H1 (cell line): ENCODE measurements at regions not wholly inside any gene's neighbourhood (a gene's known extent, or its start where the extent isn't known, plus 50 kb on each side); places are given as distances from the start of the nearest gene placed in this dataset.

ENCODE experiments used
- CTCF ChIA-PET: fragments of 300-600 bp; sonication (Branson Sonifier 250); formaldehyde crosslinking; loops from one replicate; lab custom pipeline; 2021; ENCODE audit not compliant: partially characterized antibody; lab: Charles Lee
- POLR2A ChIA-PET: fragments of 300-600 bp; sonication (Branson Sonifier 250); formaldehyde crosslinking; loops from one replicate; lab custom pipeline; 2021; ENCODE audit warnings: inconsistent platforms; ENCODE audit not compliant: partially characterized antibody; lab: Charles Lee
- DNase-seq, 2 experiments: peaks; one replicate each; pipeline versions ENCODE4 v3.0.0 to v3.0.0-alpha.2; 2010 to 2022; ENCODE audit warnings: low spot score in 2 of 2, low read depth in 1 of 2, mixed read lengths in 1 of 2
- FAIRE-seq: peaks from 2 replicates; lab custom pipeline; 2011; peaks lifted over from hg19 to GRCh38; lab: Jason Lieb, UNC
- H2AFZ ChIP-seq: 2 replicates; pipeline ENCODE4 v1.8.1; 2012; ENCODE audit warnings: low read length, inconsistent platforms
- H2AK5ac ChIP-seq: 2 replicates; pipeline ENCODE4 v1.6.1; 2013; ENCODE audit warnings: low read depth, low read length
- H2BK120ac ChIP-seq: replicated peaks from 2 replicates; pipeline ENCODE3; 2013; ENCODE audit warnings: low read depth, low read length, inconsistent platforms
- H2BK12ac ChIP-seq: 2 replicates; pipeline ENCODE4 v1.6.1; 2013; ENCODE audit warnings: low read depth, low read length
- H2BK15ac ChIP-seq: 2 replicates; pipeline ENCODE4 v1.6.1; 2013; ENCODE audit warnings: low read length
- H2BK20ac ChIP-seq: 2 replicates; pipeline ENCODE4 v1.6.1; 2013; ENCODE audit warnings: low read length
- H2BK5ac ChIP-seq: 2 replicates; pipeline ENCODE4 v1.6.1; 2013; ENCODE audit warnings: low read depth, low read length
- H3K14ac ChIP-seq: 2 replicates; pipeline ENCODE4 v1.6.1; 2013; ENCODE audit warnings: inconsistent platforms; ENCODE audit not compliant: insufficient read length
- H3K18ac ChIP-seq: 2 replicates; pipeline ENCODE4 v1.6.1; 2013; ENCODE audit warnings: low read length; ENCODE audit errors: extremely low read depth
- H3K23ac ChIP-seq: 2 replicates; pipeline ENCODE4 v1.6.1; 2013; ENCODE audit warnings: inconsistent platforms; ENCODE audit not compliant: insufficient read length
- H3K23me2 ChIP-seq: 2 replicates; pipeline ENCODE4 v1.6.1; 2013; ENCODE audit warnings: low read depth, low read length
- H3K27ac ChIP-seq: 2 replicates; pipeline ENCODE4 v1.6.1; 2011; ENCODE audit warnings: low read depth, low read length, inconsistent platforms
- H3K27me3 ChIP-seq, 4 experiments: replicated peaks in 1 of 4; 1 replicate in 1 of 4; 2 replicates in 3 of 4; pipeline versions ENCODE4 v1.6.1 to v1.8.1; 2011 to 2013; ENCODE audit warnings: low read length in 3 of 4, mild to moderate bottlenecking in 3 of 4, inconsistent platforms in 2 of 4, mixed read lengths in 2 of 4, moderate library complexity in 1 of 4; ENCODE audit not compliant: control insufficient read depth in 3 of 4, insufficient read depth in 3 of 4; ENCODE audit errors: extremely low read depth in 1 of 4
- H3K36me3 ChIP-seq, 4 experiments: 2 replicates each; pipeline versions ENCODE4 v1.6.1 to v1.8.1; 2011 to 2013; ENCODE audit warnings: mild to moderate bottlenecking in 4 of 4, low read length in 3 of 4, moderate library complexity in 2 of 4, control low read depth in 1 of 4, inconsistent platforms in 1 of 4; ENCODE audit not compliant: insufficient read depth in 4 of 4, control insufficient read depth in 2 of 4
- H3K4ac ChIP-seq: replicated peaks from 2 replicates; pipeline ENCODE3; 2013; ENCODE audit warnings: low read length, low read depth, mixed read lengths, inconsistent platforms; ENCODE audit not compliant: insufficient read length
- H3K4me1 ChIP-seq, 4 experiments: replicated peaks in 1 of 4; 1 replicate in 1 of 4; 2 replicates in 3 of 4; pipeline versions ENCODE4 v1.6.1 to v1.8.1; 2011 to 2013; ENCODE audit warnings: low read length in 3 of 4, inconsistent platforms in 2 of 4, mixed read lengths in 1 of 4; ENCODE audit not compliant: insufficient read depth in 4 of 4, control insufficient read depth in 3 of 4
- H3K4me2 ChIP-seq, 2 experiments: 2 replicates each; pipeline versions ENCODE4 v1.6.1 to v1.8.1; 2011 to 2013; ENCODE audit warnings: low read depth in 2 of 2, low read length in 2 of 2, control low read depth in 1 of 2, inconsistent platforms in 1 of 2, mild to moderate bottlenecking in 1 of 2; ENCODE audit not compliant: insufficient read depth in 1 of 2
- H3K4me3 ChIP-seq, 4 experiments: fragments of 200-600, 300-600 bp in 1 of 4; sonication (generic), shearing (Covaris generic), sonication (Bioruptor Twin) in 1 of 4; 2 replicates each; pipeline versions ENCODE4 v1.5.1 to v1.8.1; 2011 to 2016; ENCODE audit warnings: low read length in 4 of 4, low read depth in 3 of 4, control low read depth in 2 of 4, inconsistent platforms in 2 of 4, mild to moderate bottlenecking in 2 of 4, mixed read lengths in 1 of 4, moderate library complexity in 1 of 4; ENCODE audit not compliant: insufficient read depth in 2 of 4; ENCODE audit errors: extremely low read depth in 1 of 4
- H3K56ac ChIP-seq: replicated peaks from 2 replicates; pipeline ENCODE3; 2013; ENCODE audit warnings: low read depth, mild to moderate bottlenecking, mixed read lengths, low read length, inconsistent platforms; ENCODE audit not compliant: insufficient read length
- H3K79me1 ChIP-seq: 2 replicates; pipeline ENCODE4 v1.6.1; 2013; ENCODE audit warnings: low read depth, low read length, control low read depth
- H3K79me2 ChIP-seq, 2 experiments: 2 replicates each; pipeline versions ENCODE4 v1.6.1 to v1.8.1; 2012 to 2013; ENCODE audit warnings: low read length in 2 of 2, mild to moderate bottlenecking in 2 of 2, inconsistent platforms in 1 of 2; ENCODE audit not compliant: insufficient read depth in 2 of 2, control insufficient read depth in 1 of 2
- H3K9ac ChIP-seq, 4 experiments: replicated peaks in 1 of 4; 1 replicate in 1 of 4; 2 replicates in 3 of 4; pipeline versions ENCODE4 v1.6.1 to v1.8.1; 2011 to 2013; ENCODE audit warnings: low read depth in 3 of 4, low read length in 3 of 4, control low read depth in 2 of 4, mild to moderate bottlenecking in 2 of 4, moderate library complexity in 2 of 4, inconsistent platforms in 1 of 4; ENCODE audit errors: extremely low read depth in 1 of 4
- H3K9me3 ChIP-seq, 2 experiments: 2 replicates each; pipeline versions ENCODE4 v1.6.1 to v1.8.1; 2012 to 2013; ENCODE audit warnings: mild to moderate bottlenecking in 2 of 2, moderate library complexity in 2 of 2, control low read depth in 1 of 2, inconsistent platforms in 1 of 2, low read depth in 1 of 2, low read length in 1 of 2, mixed read lengths in 1 of 2; ENCODE audit not compliant: insufficient read depth in 2 of 2
- H4K20me1 ChIP-seq, 2 experiments: replicated peaks in 1 of 2; 2 replicates each; pipeline versions ENCODE3 to v1.8.1; 2011 to 2013; ENCODE audit warnings: inconsistent platforms in 2 of 2, low read length in 2 of 2, mild to moderate bottlenecking in 1 of 2; ENCODE audit not compliant: insufficient read depth in 2 of 2, control insufficient read depth in 1 of 2
- H4K5ac ChIP-seq: 2 replicates; pipeline ENCODE4 v1.6.1; 2013; ENCODE audit warnings: low read length, low read depth, mixed read lengths, inconsistent platforms; ENCODE audit not compliant: insufficient read length
- H4K8ac ChIP-seq: 2 replicates; pipeline ENCODE4 v1.8.0; 2013; ENCODE audit warnings: mild to moderate bottlenecking, moderate library complexity, low read length, inconsistent platforms; ENCODE audit not compliant: insufficient read depth; ENCODE audit errors: extremely low read depth
- H4K91ac ChIP-seq: replicated peaks from 2 replicates; pipeline ENCODE3; 2013; ENCODE audit warnings: low read length, mixed read lengths, inconsistent platforms; ENCODE audit not compliant: insufficient read length
- CEBPB ChIP-seq: IDR thresholded peaks from 2 replicates; pipeline ENCODE4 v1.6.1; 2012; ENCODE audit warnings: low read depth, low read length
- CHD2 ChIP-seq: IDR thresholded peaks from 2 replicates; pipeline ENCODE4 v1.6.1; 2012; ENCODE audit warnings: low read length, improper control_type of control experiment
- HDAC2 ChIP-seq, 2 experiments: fragments of 300-600 bp in 1 of 2; sonication (generic) in 1 of 2; IDR thresholded peaks; 2 replicates each; pipeline ENCODE4 v1.6.1; 2011 to 2012; ENCODE audit warnings: low read depth in 2 of 2, low read length in 2 of 2, mild to moderate bottlenecking in 2 of 2, moderate library complexity in 2 of 2, borderline replicate concordance in 1 of 2, inconsistent platforms in 1 of 2
- RAD21 ChIP-seq, 2 experiments: IDR thresholded peaks in 1 of 2; conservative IDR thresholded peaks in 1 of 2; 2 replicates each; pipeline ENCODE4 v1.6.1; 2011; ENCODE audit warnings: low read depth in 2 of 2, low read length in 2 of 2, improper control_type of control experiment in 1 of 2, inconsistent platforms in 1 of 2, mild to moderate bottlenecking in 1 of 2, moderate library complexity in 1 of 2
- RBBP5 ChIP-seq: IDR thresholded peaks from 2 replicates; pipeline ENCODE4 v1.7.1; 2012; ENCODE audit warnings: low read depth, mild to moderate bottlenecking, inconsistent platforms, low read length, moderate library complexity, borderline replicate concordance
- SP2 ChIP-seq: IDR thresholded peaks from 2 replicates; pipeline ENCODE4 v1.6.1; 2012; ENCODE audit warnings: mild to moderate bottlenecking, low read length, inconsistent platforms
- SP4 ChIP-seq: IDR thresholded peaks from 2 replicates; pipeline ENCODE4 v1.6.1; 2012; ENCODE audit warnings: low read length, inconsistent platforms
- SRF ChIP-seq: IDR thresholded peaks from 2 replicates; pipeline ENCODE4 v1.6.1; 2011; ENCODE audit warnings: mild to moderate bottlenecking, low read depth, low read length, moderate library complexity
- TCF12 ChIP-seq: IDR thresholded peaks from 2 replicates; pipeline ENCODE4 v1.6.1; 2011; ENCODE audit warnings: low read depth, mild to moderate bottlenecking, low read length
- WGBS, 2 experiments: shearing (Covaris generic) in 1 of 2; methylation state at CpG; one replicate each; pipeline versions ENCODE4 v1.1.6 to v1.1.7; 2013 to 2015; ENCODE audit warnings: low lambda C conversion rate in 2 of 2, mixed read lengths in 2 of 2, inconsistent platforms in 1 of 2, low coverage in 1 of 2, missing lambda C conversion rate in 1 of 2; ENCODE audit not compliant: insufficient replicate concordance in 2 of 2, insufficient coverage in 1 of 2, insufficient read length in 1 of 2; ENCODE audit errors: extremely low coverage in 1 of 2, missing lambda C conversion rate in 1 of 2; 5-methylcytosine and 5-hydroxymethylcytosine counted together
- TF ChIP-seq, protein P1 (sequence below): IDR thresholded peaks from 2 replicates; pipeline ENCODE4 v1.6.1; 2011; ENCODE audit warnings: low read length, improper control_type of control experiment

DNA sequence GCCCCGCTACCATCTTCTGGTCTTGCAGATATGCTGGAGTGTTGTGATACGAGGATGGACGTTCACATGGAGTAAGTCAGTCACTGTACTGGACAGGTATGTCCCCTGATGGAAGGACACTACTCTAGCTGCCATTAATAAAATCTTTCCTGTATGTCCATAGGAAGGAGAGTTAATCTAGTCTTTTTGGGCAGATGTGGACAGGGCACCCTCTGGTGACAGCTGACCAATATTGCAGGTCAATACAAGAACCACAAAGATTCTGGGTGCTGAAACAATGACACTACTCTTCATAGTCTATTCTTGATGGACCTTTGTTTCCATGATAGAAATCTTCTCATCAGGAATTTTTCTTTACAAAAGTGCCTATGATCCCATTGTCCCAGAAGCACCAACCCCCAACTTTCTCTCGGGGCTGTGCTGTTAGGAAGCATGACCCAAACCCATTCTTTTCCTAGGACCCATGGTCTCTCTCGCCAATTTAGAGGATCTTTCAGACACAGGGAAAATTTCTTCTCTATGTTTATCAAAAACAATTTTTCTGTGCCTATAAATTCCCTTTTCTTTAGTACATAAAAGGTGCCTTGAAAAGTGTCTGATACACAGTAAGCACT is 376.9 kb downstream of the DTWD2 start:
- H3K4me3 ChIP-seq: no peak overlapping the region
- no peak overlapping the region for H4K5ac ChIP-seq
- H3K56ac ChIP-seq: no peak overlapping the region
- H4K91ac ChIP-seq: no peak overlapping the region
- H2AK5ac ChIP-seq: no peak overlapping the region
- no peak overlapping the region for H2BK15ac ChIP-seq
- no peak overlapping the region for H3K4me2 ChIP-seq
- ChIA-PET POLR2A (no interaction called here), CTCF (interaction anchor here (0.6 to 2.2 kb wide), 24 partner anchors 8 to 1156 kb away, joined by 3 to 12 read pairs (median 3); no protein-coding TSS in a partner anchor)
- H4K8ac ChIP-seq: no peak overlapping the region
- no peak overlapping the region for H2BK5ac ChIP-seq
- H2AFZ ChIP-seq: no peak overlapping the region
- H3K27ac ChIP-seq: no peak overlapping the region
- H3K23me2 ChIP-seq: no peaks in the 10 kb centered on the region
- no peaks in the 10 kb centered on the region for H3K79me1 ChIP-seq
- no peaks in the 10 kb centered on the region for H3K79me2 ChIP-seq
- no peaks in the 10 kb centered on the region for H3K36me3 ChIP-seq
- no peak overlapping the region for H2BK120ac ChIP-seq
- FAIRE-seq (peak; percentile 69), DNase-seq (peak in 1 of 2 experiments; percentile 63)
- no peak overlapping the region for H3K23ac ChIP-seq
- no peak overlapping the region for H2BK20ac ChIP-seq
- no peak overlapping the region for H3K9ac ChIP-seq
- H3K14ac ChIP-seq: no peak overlapping the region
- 0 out of 7 replicates have a peak, but pooled peaks cover 0 to 2% (median 0%) of the 10 kb centered on the region in 4 experiments for H3K4me1 ChIP-seq
- no peaks in the 10 kb centered on the region for H4K20me1 ChIP-seq
- 87% methylated on average over 5 of the region's 5 CpGs; no CpG with 5 or more reads in 1 of the 2 experiments for WGBS, 2 experiments
- H3K27me3 ChIP-seq: no peaks in the 10 kb centered on the region
- no peak overlapping the region for H3K18ac ChIP-seq
- H3K4ac ChIP-seq: no peak overlapping the region
- H2BK12ac ChIP-seq: no peak overlapping the region
- no peaks in the 10 kb centered on the region for H3K9me3 ChIP-seq
- no peak for TF ChIP-seq SP2
- no peak for TF ChIP-seq SP4
- no peak for TF ChIP-seq SRF
- TF ChIP-seq RAD21 (IDR thresholded peaks at IDR 0.05 in 1 of 2, conservative IDR thresholded peaks at IDR 0.05 in 1 of 2; ENCODE audit: low read depth in 2 of 2, low read length in 2 of 2): peak; percentile 94 to 98
- TF ChIP-seq, protein P1, sequence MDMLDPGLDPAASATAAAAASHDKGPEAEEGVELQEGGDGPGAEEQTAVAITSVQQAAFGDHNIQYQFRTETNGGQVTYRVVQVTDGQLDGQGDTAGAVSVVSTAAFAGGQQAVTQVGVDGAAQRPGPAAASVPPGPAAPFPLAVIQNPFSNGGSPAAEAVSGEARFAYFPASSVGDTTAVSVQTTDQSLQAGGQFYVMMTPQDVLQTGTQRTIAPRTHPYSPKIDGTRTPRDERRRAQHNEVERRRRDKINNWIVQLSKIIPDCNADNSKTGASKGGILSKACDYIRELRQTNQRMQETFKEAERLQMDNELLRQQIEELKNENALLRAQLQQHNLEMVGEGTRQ: no peak
- TF ChIP-seq RBBP5: no peak
- TF ChIP-seq TCF12: no peak
- no peak for TF ChIP-seq CHD2
- no peak for TF ChIP-seq CEBPB
- no peak for TF ChIP-seq HDAC2 (IDR thresholded peaks at IDR 0.05; ENCODE audit: borderline replicate concordance in 1 of 2, low read depth in 2 of 2, low read length in 2 of 2)
